Sciatic nerve (tissue), 2 donors: ENCODE measurements at regions not wholly inside any gene's neighbourhood (a gene's known extent, or its start where the extent isn't known, plus 50 kb on each side); places are given as distances from the start of the nearest gene placed in this dataset.
"Not testable (repeated sequence)": the region's sequence is repeated elsewhere in the genome, so short reads cannot be mapped to it uniquely, and the experiment has no call there.

Experiments used
- ATAC-seq: fragments of 200-7000 bp; cut with Tn5 transposase; one replicate; pipeline ENCODE4 v1.9.1; 2020; ENCODE audit warnings: mild to moderate bottlenecking, moderate library complexity
- DNase-seq: peaks from one replicate; pipeline ENCODE4 v3.0.0-alpha.2; 2020; ENCODE audit warnings: low spot score
- intact Hi-C: fragments of 100-400 bp; cut with DNase I; formaldehyde crosslinking; loops from one replicate; pipeline ENCODE4 v1.14.2; 2022
- donor health status: DM: no; HTN: no; CAD: no.
- donor health status: DM: no; HTN: no; CAD: no.

DNA sequence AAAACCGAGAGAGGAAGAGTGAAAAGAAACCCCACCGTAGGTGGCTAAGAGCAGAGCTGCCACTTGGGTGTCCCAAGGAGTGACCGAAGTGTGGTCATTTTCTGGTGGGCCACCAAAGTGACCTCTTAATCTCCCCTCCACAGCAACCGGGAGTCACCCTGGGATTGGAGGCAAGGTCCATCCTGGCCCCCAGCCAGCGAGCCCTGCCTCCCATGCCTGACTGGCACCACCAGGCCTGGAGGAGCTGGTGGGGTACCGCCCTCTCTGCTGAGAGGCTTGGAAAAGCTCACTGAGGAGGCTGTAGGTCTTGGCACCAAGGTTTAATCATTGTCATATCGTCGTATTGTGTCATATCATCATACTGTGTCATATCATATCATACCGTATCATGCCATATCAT is 74.0 kb upstream of the TRPM1 start:
- DNase-seq (no peak), ATAC-seq (no peak)
- intact Hi-C loops, result loop anchor here (2.0 kb wide), 1 partner anchor 25 kb away; no protein-coding TSS in a partner anchor

DNA sequence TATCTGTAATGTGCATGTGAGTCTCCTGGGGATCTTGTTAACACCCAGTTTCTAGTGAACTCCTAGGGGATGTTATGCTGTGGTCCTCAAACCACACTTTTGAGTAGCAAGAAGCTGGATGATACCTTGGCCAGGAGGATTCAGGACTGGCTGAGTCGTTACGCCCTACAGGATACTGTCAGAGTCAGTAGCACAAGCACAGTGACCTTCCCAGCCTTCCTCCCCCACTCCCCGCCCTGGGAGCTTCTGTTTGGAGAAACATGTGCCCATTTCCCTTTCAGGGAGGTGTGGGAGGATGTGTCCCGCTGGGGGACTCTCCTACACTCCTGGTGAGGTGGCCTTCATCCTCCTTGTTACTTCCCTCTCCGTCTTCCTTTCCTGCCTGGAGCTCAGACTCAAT is 76.4 kb upstream of the TRPM1 start:
- intact Hi-C loops, result no loop called here
- no peak for DNase-seq
- no peak for ATAC-seq

DNA sequence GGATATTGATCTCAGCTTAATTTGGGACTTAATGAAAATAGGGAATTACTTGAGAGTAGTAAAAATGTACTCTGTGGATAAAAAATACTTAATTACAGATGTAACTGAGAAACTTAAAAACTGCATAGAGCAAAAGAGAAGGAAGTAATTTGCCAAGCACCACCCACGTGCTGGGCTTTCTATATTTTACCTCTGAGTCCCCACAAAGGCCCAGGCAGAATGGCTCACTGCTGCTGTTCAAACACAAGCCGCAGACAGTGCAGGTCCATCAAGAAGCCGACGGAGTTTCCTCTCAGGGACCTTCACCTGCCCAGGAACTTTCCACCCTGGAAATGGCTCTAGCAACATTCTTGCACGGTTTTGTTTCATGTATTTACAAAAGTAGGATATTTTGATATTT is 77.2 kb upstream of the TRPM1 start:
- ATAC-seq (no peak), DNase-seq (no peak)
- intact Hi-C loops, result no loop called here

DNA sequence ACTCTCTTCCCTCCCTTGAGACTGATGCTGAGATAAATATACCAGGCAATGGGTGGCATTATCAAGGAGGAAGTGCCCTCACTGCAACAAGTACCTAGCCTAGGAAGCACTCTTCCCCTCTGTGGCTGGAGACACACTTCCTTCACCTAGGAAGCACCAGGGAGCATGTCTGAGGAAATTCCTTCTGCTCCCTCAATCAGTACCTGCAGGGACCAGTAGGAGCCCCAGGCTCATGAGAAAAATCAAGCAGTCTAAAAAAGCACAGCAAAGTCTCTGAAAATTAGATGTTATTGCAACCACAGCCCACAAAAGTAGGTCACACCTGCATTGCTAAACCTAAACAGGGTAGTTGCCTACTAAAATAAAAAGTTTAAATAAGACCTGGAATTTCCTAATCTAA is 78.2 kb upstream of the TRPM1 start:
- intact Hi-C loops, result no loop called here
- ATAC-seq (no peak), DNase-seq (no peak)

DNA sequence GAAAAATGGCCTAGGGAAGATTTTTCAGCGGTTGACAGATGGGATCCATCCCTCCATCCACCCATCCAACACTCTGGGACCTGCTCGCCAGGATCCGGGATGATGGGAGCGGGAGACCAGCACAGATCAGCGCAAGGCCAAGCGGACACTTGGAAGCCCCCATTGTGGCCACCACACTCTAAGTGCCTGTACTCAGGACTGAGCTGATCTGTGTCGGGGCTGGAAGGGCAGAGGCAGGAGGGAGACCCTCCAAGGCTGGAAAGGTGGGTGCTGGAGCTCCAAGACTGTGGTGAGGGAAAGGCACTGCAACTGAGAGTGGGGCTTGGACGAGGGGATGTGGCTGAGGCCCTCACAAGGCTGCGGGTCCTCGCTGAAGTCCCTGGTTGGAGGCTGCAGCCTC is 91.8 kb upstream of the TRPM1 start:
- no peak for ATAC-seq
- DNase-seq, result no peak
- intact Hi-C loops, result no loop called here

- ATAC-seq, result no peak
- intact Hi-C loops, result no loop called here
- no peak for DNase-seq
Measured at GRCh38 chr15:31195871-31196270, 94.3 kb upstream of the TRPM1 start.

DNA sequence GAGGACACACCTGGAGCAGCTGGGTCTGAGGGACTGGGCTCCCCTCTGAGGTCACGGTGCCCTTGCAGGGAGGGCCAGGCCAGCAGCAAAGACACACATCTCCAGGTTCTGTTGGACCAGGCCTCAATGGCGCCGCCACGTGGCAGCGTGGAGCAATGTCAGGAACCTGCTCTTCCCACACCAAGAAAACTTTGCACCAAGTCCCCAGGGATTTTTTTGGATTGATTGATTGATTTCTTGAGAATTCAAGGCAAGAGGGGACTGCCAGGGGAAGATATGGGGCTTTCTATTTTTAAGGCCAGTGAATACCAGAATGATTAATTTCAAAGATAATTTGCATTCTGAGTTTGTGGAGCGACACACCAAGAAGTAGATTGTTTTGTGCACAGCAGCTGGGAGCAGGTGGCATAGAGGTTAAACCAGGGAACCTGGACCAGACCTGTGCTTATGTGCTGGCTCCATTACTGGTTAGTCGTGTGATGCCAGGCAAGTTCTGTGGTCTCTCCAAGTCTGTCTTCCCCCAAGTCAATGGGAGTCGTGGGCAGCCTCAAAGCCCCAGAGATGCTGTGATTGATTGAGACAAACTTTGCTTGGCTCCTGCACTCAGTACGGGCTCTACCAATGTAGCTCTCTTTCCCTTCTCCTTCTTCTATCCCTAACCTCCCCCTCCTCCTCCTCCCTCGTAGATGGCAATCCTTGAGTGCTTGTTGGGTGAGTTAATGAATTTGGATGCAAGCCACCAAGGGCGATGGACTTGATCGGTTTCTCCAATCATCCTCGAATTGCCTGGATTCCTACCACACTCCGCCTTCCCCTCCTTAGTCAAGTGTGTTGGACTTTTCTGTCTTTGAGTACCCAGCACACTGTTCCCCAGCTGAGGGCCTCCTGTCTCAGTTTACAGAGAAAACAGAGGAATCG is 96.2 kb upstream of the TRPM1 start:
- ATAC-seq (no peak), DNase-seq (no peak)
- intact Hi-C loops, result no loop called here

DNA sequence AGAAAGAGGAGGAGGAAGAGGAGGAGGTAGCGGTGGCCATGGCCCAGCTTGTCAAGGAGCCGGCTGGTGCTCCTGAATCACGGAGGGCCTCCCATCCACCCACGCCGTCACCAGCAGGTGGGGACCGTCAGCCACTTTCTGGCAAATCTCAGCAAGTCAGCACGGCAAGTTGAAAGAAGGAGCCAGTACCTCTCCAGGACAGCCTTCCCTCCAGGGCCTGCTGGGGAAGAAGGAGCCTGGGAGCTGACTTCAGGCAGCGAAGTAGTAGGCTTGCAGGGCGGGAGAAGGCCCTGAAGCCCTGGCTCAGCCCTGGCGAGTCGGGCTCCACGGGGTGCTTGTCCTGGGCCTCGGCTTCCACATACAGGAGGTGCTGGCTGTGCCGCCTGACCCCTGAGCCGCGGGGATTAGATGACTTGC is 99.2 kb upstream of the TRPM1 start:
- DNase-seq (peak; percentile 79), ATAC-seq (peak; percentile 95)
- intact Hi-C loops, result no loop called here

DNA sequence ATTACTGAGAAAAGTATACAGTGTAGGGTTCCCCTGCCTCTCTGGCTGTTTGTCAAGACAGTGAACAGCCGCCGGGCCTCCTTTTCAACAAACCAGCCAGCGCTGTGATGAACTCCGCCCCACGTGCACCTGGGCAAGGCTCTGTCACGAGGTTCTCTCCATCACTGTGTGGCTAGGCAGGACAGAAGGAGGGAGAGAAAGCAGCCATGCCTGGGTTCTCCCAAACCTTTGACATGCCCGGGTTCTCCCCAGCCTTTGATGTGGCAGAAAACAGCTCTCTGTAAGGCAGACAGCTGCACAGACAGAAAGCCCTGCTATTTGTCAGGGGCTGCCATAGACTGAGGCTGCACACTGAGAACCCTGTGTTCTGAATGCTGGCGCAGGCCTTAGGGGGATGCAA is 101.4 kb upstream of the TRPM1 start:
- intact Hi-C loops, result no loop called here
- DNase-seq, result no peak
- ATAC-seq, result no peak

GRCh38 chr15:31203999-31204398 is 102.5 kb upstream of the TRPM1 start:
- intact Hi-C loops, result no loop called here
- no peak for ATAC-seq
- DNase-seq, result no peak

DNA sequence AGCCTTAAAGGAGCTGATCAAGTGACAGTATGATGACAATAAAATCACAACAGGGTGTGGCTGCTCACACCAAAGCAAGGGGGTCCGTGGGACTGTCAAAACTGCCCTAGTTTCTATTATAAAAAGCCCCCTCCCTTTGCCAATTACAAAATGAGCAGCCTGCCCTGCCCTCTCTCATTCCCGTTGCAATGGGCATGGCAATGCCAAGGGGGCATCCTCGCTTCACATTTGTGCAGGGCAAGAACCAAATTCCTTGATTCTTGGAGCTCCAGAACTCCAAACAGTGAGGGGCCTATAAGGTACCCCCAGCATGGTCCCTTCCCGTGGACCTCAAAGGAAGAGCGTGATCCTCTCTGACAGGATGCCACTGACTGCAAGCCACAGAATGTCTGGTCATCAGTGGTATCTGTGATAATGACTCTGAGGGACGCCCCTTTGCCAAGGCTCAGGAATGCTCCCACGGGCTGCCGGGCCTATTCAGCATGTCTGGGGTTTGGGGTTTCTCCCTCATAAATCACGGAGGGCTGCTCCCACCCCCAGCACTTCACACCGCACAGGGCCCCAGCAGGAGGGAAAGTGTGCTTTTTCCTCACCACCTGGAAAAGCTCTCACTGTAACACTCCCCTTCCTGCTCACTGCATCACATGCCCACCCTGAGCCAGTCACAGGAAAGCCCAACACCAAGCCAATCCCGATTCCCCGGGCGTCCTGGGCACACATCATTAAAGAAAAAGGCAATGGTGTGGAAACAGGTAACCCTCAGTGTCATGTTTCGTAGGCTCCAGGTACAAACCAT is 105.1 kb upstream of the TRPM1 start:
- no peak for DNase-seq
- intact Hi-C loops, result no loop called here
- no peak for ATAC-seq

- DNase-seq, result no peak
- intact Hi-C loops, result no loop called here
- no peak for ATAC-seq
Measured at GRCh38 chr15:31207246-31207645, 105.7 kb upstream of the TRPM1 start.

GRCh38 chr15:31207861-31208260 is 106.3 kb upstream of the TRPM1 start:
- intact Hi-C loops, ATAC-seq, DNase-seq: not testable (repeated sequence)

- no peak for ATAC-seq
- intact Hi-C loops, result loop anchor here (1.0 kb wide), 1 partner anchor 155 kb away; no protein-coding TSS in a partner anchor
Measured at GRCh38 chr15:31208817-31209216, 107.3 kb upstream of the TRPM1 start.

DNA sequence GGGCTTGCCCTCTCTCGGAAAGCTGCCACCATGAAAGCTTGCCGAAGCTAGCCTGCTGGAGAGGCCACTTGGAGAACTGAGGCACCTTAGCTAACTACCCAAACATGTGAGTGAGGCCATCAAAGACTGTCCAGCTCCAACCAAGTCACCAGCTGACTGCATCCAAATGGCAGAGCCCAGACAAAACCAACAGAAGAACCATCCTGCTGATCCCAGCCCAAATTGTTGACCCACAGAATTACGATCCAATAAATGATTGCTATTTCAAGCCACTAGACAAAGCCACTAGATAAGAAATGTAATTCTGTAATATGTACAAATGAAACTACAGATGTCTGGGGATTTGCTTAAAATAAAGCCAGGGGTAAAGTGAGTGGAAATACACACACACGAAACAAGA is 109.8 kb upstream of the TRPM1 start:
- ATAC-seq (no peak), DNase-seq (no peak)
- intact Hi-C loops, result loop anchor here (10.0 kb wide), 1 partner anchor 113 kb away; the partner anchor contains the start of gene KLF13

More at GRCh38 chr15:31208817-31209216, 107.3 kb upstream of the TRPM1 start:
- DNase-seq, result no peak

GRCh38 chr15:31212326-31213080 is 111.0 kb upstream of the TRPM1 start:
- ATAC-seq (no peak), DNase-seq (no peak)
- intact Hi-C loops, result loop anchor here (10.0 kb wide), 1 partner anchor 112 kb away; the partner anchor contains the start of gene KLF13

- DNase-seq (no peak), ATAC-seq (no peak)
- intact Hi-C loops, result loop anchor here (10.0 kb wide), 1 partner anchor 110 kb away; the partner anchor contains the start of gene KLF13
Measured at GRCh38 chr15:31214158-31214863, 112.3 kb upstream of the KLF13 start.

- intact Hi-C loops, result loop anchor here (5.0 to 10.0 kb wide), 2 partner anchors 110 to 272 kb away; partner anchors contain the start of gene KLF13
- peak; percentile 63 for ATAC-seq
- peak; percentile 71 for DNase-seq
Measured at GRCh38 chr15:31214864-31215489, 111.7 kb upstream of the KLF13 start.
